ENCODE measurements at regions not wholly inside any gene's neighbourhood (a gene's known extent, or its start where the extent isn't known, plus 50 kb on each side); places are given as distances from the start of the nearest gene placed in this dataset.

- TF ChIP-seq HOXA7 (CRISPR knock-in tag; IDR thresholded peaks at IDR 0.05) (no peak), BHLHE40 (IDR thresholded peaks at IDR 0.05; ENCODE audit: low read depth, low read length) (no peak), EP300 (IDR thresholded peaks at IDR 0.05) (no peak), REST (IDR thresholded peaks at IDR 0.05) (no peak), CTCF (IDR thresholded peaks at IDR 0.05) (no peak), POLR2AphosphoS2 (conservative IDR thresholded peaks at IDR 0.05; ENCODE audit: low read length) (no peak), POLR2A (IDR thresholded peaks at IDR 0.05; ENCODE audit: low read length) (no peak), JUNB (IDR thresholded peaks at IDR 0.05) (no peak), ELK1 (IDR thresholded peaks at IDR 0.05; ENCODE audit: low read depth, low read length) (no peak)
These were observed 390.9 kb downstream of the PBX1 start for GRCh38 chr1:164949771-164950471.
